Activated T-cell treated with anti-CD3 and anti-CD28 coated beads, Interleukin-2, amount 50 U/mL, for 1 hour (primary cell): ENCODE measurements at regions not wholly inside any gene's neighbourhood (a gene's known extent, or its start where the extent isn't known, plus 50 kb on each side); places are given as distances from the start of the nearest gene placed in this dataset.
"Not testable (repeated sequence)": the region's sequence is repeated elsewhere in the genome, so short reads cannot be mapped to it uniquely, and the experiment has no call there.

Experiments used
- DNase-seq: peaks from one replicate; pipeline ENCODE4 v3.0.0-alpha.2; 2020

GRCh38 chr13:31522396-31522795 lies 216.9 kb upstream of the RXFP2 start:
- DNase-seq: no peak

DNA sequence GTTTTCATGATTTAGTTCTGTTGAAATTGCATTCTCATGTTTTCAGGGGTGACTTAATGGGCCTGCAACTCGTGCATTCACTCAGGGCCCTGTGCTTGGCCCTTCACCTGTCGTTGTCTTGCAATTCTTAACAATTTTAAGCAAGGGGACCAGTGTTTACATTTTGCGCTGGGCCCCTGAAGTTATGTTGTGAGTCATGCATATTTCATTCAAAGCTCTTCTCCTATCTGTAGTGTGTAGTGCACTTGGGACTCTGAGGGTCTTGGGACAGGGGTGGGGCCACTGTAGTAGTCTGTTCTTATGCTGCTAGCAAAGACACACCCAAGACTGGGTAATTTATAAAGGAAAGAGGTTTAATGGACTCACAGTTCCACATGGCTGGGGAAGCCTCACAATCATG lies 211.2 kb upstream of the RXFP2 start:
- no peak for DNase-seq

DNA sequence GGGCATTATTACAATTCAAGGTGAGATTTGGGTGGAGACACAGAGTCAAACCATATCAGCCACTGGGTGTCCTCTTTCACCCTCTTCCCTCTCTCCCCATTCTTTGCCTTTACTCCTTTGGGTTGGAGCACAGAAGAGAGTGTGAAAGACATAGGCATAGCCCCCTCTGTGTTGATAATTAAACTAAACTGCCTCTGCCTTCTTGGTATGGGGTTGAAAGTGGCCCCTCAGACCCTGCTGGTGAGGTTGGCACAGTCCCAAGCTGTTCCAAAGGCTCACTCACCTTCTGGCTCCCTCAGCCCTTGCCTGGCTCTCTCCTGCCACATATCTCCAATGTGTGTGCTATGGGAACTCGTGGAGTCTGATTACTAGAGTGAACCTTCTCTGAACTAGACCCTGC lies 210.6 kb upstream of the RXFP2 start:
- DNase-seq: no peak

DNA sequence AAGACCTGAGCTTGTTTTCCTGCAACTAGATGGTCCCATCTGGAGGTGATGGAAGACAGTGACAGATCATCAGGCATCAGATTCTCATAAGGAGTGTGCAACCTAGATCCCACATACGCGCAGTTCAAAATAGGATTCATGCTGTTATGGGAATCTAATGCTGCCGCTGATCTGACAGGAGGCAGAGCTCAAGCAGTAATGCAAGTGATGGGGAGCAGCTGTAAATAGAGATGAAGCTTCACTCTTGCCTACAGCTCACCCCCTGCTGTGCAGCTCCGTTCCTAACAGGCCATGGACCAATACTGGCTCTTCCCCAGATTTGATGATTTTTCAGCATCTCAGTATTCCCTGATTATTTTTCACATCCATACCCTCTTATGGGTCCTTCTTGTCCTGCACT lies 208.4 kb upstream of the RXFP2 start:
- DNase-seq: no peak

DNA sequence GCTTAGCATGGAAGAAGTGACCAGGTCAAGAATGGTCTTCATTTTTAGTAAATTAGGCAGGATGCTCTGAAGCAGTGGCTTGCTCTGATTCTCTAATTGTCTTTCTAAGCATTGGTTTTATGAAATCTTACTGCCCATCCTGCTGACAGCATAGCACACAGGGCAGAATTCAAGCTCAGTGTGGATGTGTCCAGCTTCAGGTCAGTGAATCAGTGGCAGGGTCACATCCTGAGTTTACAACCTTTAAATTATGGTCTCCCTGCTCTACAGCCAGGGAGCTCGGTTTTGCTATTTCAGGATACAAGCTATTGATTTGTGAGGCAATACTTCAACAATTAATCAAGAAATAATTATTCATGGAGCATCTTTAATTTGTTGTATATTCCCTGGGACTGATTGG lies 202.3 kb upstream of the RXFP2 start:
- no peak for DNase-seq

GRCh38 chr13:31538067-31539042 lies 201.0 kb upstream of the RXFP2 start:
- DNase-seq: no peak

DNA sequence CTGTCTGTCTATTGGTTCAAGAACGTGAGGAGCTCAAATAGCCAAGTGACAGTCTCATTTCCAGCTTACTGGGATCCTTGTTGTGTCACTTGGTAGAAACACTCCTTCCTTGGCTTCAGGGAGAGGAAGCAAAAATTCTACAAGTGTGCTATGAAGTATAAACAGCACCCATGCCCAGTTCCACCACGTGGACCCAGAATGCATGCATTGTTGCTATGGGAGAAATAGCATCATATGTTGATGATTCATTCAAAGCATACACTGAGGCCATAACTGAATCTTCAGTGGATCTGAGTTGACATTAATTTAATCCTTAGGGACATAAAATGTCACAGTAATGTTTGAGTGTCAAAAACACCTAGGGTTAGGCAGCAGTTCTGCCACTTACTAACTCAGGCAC lies 199.0 kb upstream of the RXFP2 start:
- no peak for DNase-seq

DNA sequence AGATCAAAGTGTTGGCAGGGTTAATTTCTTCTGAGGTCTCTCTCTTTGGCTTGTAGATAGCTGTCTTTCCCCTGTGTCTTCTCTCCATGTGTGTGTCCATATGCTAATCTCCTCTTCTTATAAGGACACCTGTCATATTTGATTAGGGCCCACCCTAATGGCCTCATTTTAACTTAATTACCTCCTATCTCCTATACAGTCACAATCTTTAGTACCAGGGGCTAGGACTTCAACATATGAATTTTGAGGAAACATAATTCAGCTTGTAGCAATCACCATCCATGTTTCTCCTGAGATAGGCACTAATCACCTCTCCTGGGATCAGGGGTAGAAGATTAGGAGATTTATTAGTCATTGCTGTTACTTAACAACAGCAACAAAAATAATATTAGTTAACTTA lies 196.1 kb upstream of the RXFP2 start:
- DNase-seq: no peak

DNA sequence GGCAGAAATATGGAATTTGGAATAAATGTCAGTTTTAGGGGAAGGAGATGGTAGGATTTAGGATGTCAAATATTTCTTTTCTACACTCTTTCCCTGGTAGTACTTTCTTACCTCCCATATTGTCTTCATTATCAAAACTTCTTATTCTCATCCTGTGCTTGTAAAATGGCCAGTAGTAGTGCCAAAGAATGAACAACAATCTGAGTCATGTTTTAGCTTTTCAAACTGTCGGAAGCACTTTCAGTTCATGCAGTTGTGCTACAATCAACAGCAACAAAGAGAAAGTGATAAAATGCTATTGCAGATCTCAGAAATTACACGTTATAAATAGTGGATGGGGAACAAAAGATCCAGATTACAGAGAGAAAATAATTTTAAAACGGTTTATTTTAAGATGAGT lies 193.7 kb upstream of the RXFP2 start:
- DNase-seq: no peak

DNA sequence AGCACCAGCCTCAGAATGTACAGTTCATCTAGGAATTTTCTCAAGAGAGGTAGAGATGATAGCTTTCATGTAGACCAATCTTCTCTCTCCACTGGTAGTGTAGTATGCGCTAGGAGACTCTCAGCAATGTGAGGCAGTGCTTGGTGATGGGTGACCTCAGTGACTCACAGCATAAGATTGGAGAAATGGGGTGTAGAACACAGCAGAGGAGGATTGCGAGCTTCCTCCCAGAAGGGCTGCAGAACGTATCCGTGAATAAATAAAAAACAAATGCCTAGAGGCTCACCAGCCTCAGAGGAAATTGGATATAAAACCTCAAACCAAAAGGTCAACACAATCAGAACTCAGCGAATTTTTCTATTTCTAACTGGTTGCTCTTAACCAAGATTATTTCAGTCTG lies 182.9 kb upstream of the RXFP2 start:
- DNase-seq: no peak

- not testable (repeated sequence) for DNase-seq
Observed at GRCh38 chr13:31584221-31584620, 155.1 kb upstream of the RXFP2 start.

DNA sequence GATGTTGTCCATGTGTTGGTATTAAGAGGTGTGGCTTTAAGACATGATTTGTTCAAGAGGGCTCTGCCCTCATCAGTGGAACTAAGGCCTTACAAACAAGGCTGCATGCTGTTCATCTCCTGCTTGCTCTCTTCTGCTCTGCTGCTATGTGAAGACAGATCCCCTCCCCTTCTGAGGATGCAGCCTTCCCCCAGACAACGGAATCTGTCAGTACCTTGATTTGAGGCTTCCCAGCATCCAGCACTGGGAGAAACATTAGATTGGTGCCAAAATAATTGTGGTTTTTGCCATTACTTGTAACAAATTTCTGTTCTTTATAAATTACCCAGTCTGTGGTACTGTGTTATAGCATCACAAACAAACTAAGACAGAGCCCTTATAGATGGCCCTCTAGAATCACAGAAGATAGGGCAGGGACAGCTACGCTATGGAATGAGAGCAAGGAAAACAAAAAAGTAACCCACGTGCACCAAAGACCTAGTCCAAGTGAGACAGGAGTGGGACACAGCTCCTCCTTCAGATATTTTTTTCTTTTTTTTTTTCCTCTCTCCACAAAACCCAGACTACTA lies 151.5 kb upstream of the RXFP2 start:
- DNase-seq: no peak

GRCh38 chr13:31588316-31588715 lies 151.0 kb upstream of the RXFP2 start:
- no peak for DNase-seq

- DNase-seq: no peak
Observed at GRCh38 chr13:31588893-31589292, 150.4 kb upstream of the RXFP2 start.

DNA sequence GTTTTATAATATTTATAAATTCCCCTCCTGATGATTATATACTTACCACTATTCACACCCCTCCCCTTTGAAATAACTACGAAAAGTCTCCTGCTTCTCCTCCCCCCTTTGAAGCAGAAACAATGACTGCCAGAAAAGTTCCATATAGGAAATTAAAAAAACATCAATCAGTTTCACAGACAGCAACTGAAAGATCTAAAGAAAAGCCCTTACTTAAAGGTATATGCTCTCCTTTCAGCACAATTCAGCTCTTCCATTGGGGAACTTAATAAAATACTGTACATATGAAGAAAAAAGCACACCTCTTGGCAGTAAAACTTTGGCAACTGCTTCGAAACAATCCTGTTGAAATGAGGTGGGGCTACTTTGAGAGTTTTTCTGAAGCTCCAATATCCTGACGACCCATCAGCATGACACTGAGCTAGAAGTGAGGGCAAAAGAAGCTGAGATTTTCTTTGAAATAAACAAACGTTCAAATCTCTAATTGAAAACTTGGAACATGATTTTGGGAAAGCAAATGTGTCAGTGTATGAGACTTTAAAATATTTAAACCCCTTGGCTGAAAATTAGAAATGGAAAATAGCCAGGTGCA lies 147.6 kb upstream of the RXFP2 start:
- no peak for DNase-seq

DNA sequence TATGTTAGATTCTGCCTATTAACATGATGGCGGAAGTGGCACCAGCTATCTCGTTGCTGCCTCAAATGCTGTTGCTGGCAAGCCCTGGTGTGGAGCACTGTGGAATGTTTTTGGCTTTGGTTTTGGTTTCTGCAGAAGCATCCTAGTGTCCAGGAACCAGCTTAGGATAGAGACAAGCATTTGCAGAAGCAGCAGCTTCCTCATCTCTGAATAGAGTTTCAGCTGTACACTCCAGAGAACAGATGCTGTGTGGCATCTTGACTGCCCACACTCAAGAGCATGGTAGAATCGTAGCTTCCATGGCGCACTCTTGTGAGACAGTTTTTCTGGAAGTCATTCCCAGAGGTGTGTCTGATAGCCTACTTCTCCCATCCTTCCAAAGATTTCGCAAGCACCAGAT lies 145.3 kb upstream of the RXFP2 start:
- DNase-seq: no peak

- no peak for DNase-seq
Observed at GRCh38 chr13:31595563-31595962, 143.8 kb upstream of the RXFP2 start.

DNA sequence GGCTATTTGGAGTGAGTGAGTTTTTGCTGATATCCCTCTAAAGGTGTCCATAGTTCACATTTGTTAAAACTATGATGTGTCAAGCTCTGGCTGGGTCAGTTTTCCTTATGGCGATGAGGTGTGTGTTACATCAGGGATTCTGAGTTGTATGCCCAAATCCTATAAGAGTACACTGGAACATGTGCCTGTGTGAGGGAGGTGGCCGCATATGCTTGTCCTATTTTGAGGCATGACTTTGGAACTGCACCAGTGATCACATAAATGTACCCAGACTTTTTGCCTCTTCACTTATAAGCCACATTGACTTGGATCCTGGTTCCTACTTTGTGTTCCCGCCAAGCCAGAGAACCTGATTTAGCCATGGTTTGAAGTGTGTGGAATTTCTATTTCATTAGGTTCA lies 140.3 kb upstream of the RXFP2 start:
- no peak for DNase-seq

DNA sequence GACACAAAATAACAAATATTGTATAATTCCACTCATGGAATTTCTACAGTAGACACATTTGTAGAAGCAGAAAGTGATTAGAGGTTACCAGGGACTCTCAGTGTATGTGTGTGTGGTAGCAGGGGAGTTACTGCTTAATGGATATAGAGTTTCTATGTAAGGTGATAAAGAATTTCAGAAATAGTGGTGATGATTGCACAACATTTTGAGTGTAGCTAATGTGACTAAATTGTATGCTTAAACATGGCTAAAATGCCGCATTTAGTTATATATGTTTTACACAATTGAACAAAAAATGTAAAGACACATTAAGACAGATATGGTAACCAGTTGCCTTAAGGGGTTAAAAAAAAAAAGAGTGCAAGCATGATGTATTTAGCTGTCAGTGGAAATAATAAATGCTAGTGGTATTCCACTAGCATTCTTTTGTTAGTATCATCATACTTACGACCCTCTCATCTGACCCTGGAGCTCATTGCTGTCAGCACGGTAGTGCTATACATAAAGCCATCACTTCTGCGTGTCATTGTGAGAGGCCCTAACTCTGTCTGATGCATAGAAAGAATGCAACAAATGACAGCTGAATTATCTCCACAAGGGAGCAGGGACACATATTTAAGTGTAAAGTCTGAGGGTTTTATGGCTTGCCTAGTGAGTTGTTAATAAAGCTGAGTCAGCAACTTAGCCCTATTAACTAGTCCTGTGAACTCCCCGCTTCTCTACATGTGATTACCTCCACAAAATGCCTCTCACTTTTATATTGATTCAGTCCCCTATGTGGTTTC lies 134.1 kb upstream of the RXFP2 start:
- no peak for DNase-seq

DNA sequence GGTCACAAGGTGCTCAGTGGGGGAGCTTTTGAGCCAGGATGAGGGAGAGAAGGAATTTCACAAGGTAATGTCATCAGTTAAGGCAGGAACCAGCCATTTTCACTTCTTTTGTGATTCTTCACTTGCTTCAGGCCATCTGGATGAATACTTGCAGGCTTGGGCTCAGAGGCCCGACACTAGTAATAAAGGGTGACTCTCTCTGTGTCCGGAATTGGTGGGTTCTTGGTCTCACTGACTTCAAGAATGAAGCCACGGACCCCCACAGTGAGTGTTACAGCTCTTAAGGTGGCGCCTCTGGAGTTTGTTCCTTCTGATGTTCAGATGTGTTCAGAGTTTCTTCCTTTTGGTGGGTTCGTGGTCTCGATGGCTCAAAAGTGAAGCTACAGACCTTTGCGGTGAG lies 131.8 kb upstream of the RXFP2 start:
- not testable (repeated sequence) for DNase-seq

GRCh38 chr13:31608780-31609179 lies 130.5 kb upstream of the RXFP2 start:
- not testable (repeated sequence) for DNase-seq

DNA sequence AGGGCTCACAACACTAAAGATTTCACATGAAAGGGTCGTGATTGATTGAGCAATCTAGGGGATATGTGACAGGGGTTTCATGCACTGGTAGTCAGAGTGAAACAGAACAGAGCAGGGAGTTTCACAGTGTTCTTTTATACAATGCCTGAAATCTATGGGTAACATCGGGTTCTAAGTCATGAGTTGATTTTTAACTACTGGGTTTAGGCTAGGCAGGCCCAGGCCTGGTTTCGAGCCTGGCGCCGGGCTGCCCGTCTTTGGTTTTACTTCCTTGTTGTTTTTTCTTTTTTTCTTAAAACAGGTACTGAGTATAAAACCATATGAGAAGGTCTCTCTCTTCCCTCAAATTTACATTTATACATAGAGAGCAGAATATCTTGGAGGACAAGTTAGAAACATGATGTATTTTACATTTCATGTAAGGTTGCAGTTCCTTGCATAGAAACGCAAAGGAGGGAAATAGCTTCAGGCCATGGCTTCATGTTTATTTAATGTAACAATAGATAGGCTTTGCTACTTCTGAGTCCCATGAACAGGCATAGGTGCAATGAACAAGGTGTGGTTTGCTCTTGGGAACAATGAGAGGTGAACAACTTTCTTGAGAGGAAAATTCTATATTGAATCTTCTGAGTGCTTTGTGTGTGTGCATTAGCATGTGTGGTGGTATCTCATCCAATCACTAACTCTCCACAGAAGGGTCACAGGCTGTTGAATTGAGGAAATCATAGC lies 128.9 kb upstream of the RXFP2 start:
- no peak for DNase-seq

DNA sequence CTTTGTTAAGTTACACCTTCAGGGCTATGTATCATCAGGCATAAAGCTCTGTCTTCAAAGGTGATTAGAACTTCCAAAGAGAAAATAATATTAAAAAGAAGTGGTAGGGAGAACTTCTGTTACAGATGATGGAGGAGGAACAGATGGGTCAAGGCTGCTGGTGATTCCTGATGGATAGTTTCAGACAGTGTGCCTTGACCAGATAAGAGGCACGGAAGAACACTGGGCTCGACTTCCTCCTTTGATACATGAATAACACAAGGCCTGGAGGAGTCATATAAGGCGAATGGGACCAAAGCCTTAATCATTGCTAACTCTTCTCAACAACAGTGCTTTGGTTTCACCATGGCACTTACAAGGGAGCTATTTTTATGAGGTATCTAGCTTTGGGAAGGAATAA lies 128.1 kb upstream of the RXFP2 start:
- no peak for DNase-seq
